Keratinocyte (primary cell): ENCODE measurements at regions not wholly inside any gene's neighbourhood (a gene's known extent, or its start where the extent isn't known, plus 50 kb on each side); places are given as distances from the start of the nearest gene placed in this dataset.

ENCODE experiments used
- DNase-seq: peaks from one replicate; pipeline ENCODE4 v3.0.0-alpha.2; 2011; ENCODE audit warnings: low read depth, missing footprints, low spot score
- FAIRE-seq: peaks from 2 replicates; lab custom pipeline; 2011; peaks lifted over from hg19 to GRCh38; lab: Jason Lieb, UNC
- H2AFZ ChIP-seq: 2 replicates; pipeline ENCODE4 v1.6.0; 2012; ENCODE audit warnings: low read length, control low read depth, inconsistent platforms; ENCODE audit not compliant: control insufficient read depth
- H3K27ac ChIP-seq: 2 replicates; pipeline ENCODE4 v1.5.1; 2011; ENCODE audit warnings: low read length; ENCODE audit not compliant: control insufficient read depth, insufficient read depth
- H3K27me3 ChIP-seq: 3 replicates; pipeline ENCODE4 v1.6.0; 2011; ENCODE audit warnings: low read length; ENCODE audit not compliant: control insufficient read depth, insufficient read depth; ENCODE audit errors: extremely low read depth
- H3K36me3 ChIP-seq, 2 experiments: 2 replicates in 1 of 2; 3 replicates in 1 of 2; pipeline ENCODE4 v1.5.1; 2011; ENCODE audit warnings: low read length in 2 of 2, mild to moderate bottlenecking in 1 of 2; ENCODE audit not compliant: control insufficient read depth in 2 of 2, insufficient read depth in 2 of 2; ENCODE audit errors: extremely low read depth in 1 of 2
- H3K4me1 ChIP-seq: 3 replicates; pipeline ENCODE4 v1.5.1; 2011; ENCODE audit warnings: low read length; ENCODE audit not compliant: control insufficient read depth, insufficient read depth; ENCODE audit errors: extremely low read depth
- H3K4me2 ChIP-seq: 3 replicates; pipeline ENCODE4 v1.6.0; 2011; ENCODE audit warnings: low read depth, low read length; ENCODE audit not compliant: control insufficient read depth, insufficient read depth; ENCODE audit errors: extremely low read depth
- H3K4me3 ChIP-seq, 3 experiments: fragments of 200-600 bp in 1 of 3; sonication (generic) in 1 of 3; 2 replicates in 2 of 3; 3 replicates in 1 of 3; pipeline ENCODE4 v1.5.1; 2011 to 2016; ENCODE audit warnings: low read length in 3 of 3, mild to moderate bottlenecking in 3 of 3, control low read depth in 2 of 3, inconsistent platforms in 1 of 3, low read depth in 1 of 3, mixed read lengths in 1 of 3, mixed run types in 1 of 3, moderate library complexity in 1 of 3; ENCODE audit not compliant: control insufficient read depth in 2 of 3, insufficient read depth in 2 of 3; ENCODE audit errors: extremely low read depth in 1 of 3
- H3K79me2 ChIP-seq: 2 replicates; pipeline ENCODE4 v1.6.0; 2012; ENCODE audit warnings: low read length; ENCODE audit not compliant: control insufficient read depth, insufficient read depth
- H3K9ac ChIP-seq: 3 replicates; pipeline ENCODE4 v1.6.0; 2011; ENCODE audit warnings: low read length; ENCODE audit not compliant: control insufficient read depth, insufficient read depth; ENCODE audit errors: extremely low read depth
- H3K9me1 ChIP-seq: 3 replicates; pipeline ENCODE4 v1.6.0; 2011; ENCODE audit warnings: low read length; ENCODE audit not compliant: control insufficient read depth, insufficient read depth; ENCODE audit errors: extremely low read depth
- H3K9me3 ChIP-seq: 2 replicates; pipeline ENCODE4 v1.5.1; 2012; ENCODE audit warnings: low read depth, low read length; ENCODE audit not compliant: control insufficient read depth
- H4K20me1 ChIP-seq: 3 replicates; pipeline ENCODE4 v1.6.0; 2011; ENCODE audit warnings: low read length; ENCODE audit not compliant: control insufficient read depth, insufficient read depth; ENCODE audit errors: extremely low read depth
- CTCF ChIP-seq, 3 experiments: IDR thresholded peaks in 1 of 3; conservative IDR thresholded peaks in 1 of 3; optimal IDR thresholded peaks in 1 of 3; 2 replicates in 2 of 3; 3 replicates in 1 of 3; pipeline versions ENCODE3 to v1.5.1; 2011; ENCODE audit warnings: low read length in 3 of 3, mild to moderate bottlenecking in 3 of 3, moderate library complexity in 2 of 3, control low read depth in 1 of 3, inconsistent platforms in 1 of 3; ENCODE audit not compliant: insufficient read depth in 2 of 3; ENCODE audit errors: extremely low read depth in 1 of 3
- EZH2 ChIP-seq: IDR thresholded peaks from one replicate; pipeline ENCODE4 v1.6.1; 2012; ENCODE audit warnings: inconsistent platforms, mild to moderate bottlenecking, low read length, moderate library complexity
- dilution Hi-C: fragments of 300-500 bp; cut with MboI; formaldehyde crosslinking; loops from one replicate; pipeline ENCODE4 v1.7.0; 2020; ENCODE audit warnings: low sequenced_read_pairs; ENCODE audit not compliant: extremely low pct_ligation_motif_present

GRCh38 chr1:185444676-185445075 is 127.6 kb upstream of the IVNS1ABP start:
- Histone ChIP-seq H4K20me1 (no peaks in the 10 kb centered on the region), H3K79me2 (no peaks in the 10 kb centered on the region), H3K4me3 (no peak overlapping the region), H3K27me3 (no peaks in the 10 kb centered on the region), H3K27ac (no peak overlapping the region), H3K9me3 (no peaks in the 10 kb centered on the region), H2AFZ (no peak overlapping the region), H3K9me1 (no peaks in the 10 kb centered on the region), H3K4me1 (peaks cover 21% of the 10 kb centered on the region), H3K4me2 (no peak overlapping the region), H3K36me3 (no peaks in the 10 kb centered on the region), H3K9ac (no peak overlapping the region)
- TF ChIP-seq CTCF (optimal IDR thresholded peaks at IDR 0.05 in 1 of 3, IDR thresholded peaks at IDR 0.05 in 1 of 3, conservative IDR thresholded peaks at IDR 0.05 in 1 of 3; ENCODE audit: extremely low read depth in 1 of 3, insufficient read depth in 2 of 3, low read length in 3 of 3) (no peak), EZH2 (no peak)
- dilution Hi-C loops, result no loop called here
- FAIRE-seq (no peak), DNase-seq (no peak)

- Histone ChIP-seq H3K4me1 (peaks cover 30% of the 10 kb centered on the region), H3K9me1 (no peaks in the 10 kb centered on the region), H4K20me1 (no peaks in the 10 kb centered on the region), H3K4me2 (no peak overlapping the region), H2AFZ (no peak overlapping the region), H3K9me3 (no peaks in the 10 kb centered on the region), H3K79me2 (no peaks in the 10 kb centered on the region), H3K36me3 (no peaks in the 10 kb centered on the region), H3K9ac (no peak overlapping the region), H3K4me3 (no peak overlapping the region), H3K27ac (no peak overlapping the region), H3K27me3 (no peaks in the 10 kb centered on the region)
- TF ChIP-seq EZH2 (no peak), CTCF (optimal IDR thresholded peaks at IDR 0.05 in 1 of 3, IDR thresholded peaks at IDR 0.05 in 1 of 3, conservative IDR thresholded peaks at IDR 0.05 in 1 of 3; ENCODE audit: extremely low read depth in 1 of 3, insufficient read depth in 2 of 3, low read length in 3 of 3) (no peak)
- no peak for DNase-seq
- no peak for FAIRE-seq
- dilution Hi-C loops, result no loop called here
These were observed 125.0 kb upstream of the IVNS1ABP start for GRCh38 chr1:185442050-185442449.
